DMS79 (cell line): ENCODE measurements at regions not wholly inside any gene's neighbourhood (a gene's known extent, or its start where the extent isn't known, plus 50 kb on each side); places are given as distances from the start of the nearest gene placed in this dataset.
"Not testable (repeated sequence)": the region's sequence is repeated elsewhere in the genome, so short reads cannot be mapped to it uniquely, and the experiment has no call there.

ENCODE experiments used
- DNase-seq: peaks from one replicate; lab custom pipeline; 2025; lab: John Stamatoyannopoulos, UW

DNA sequence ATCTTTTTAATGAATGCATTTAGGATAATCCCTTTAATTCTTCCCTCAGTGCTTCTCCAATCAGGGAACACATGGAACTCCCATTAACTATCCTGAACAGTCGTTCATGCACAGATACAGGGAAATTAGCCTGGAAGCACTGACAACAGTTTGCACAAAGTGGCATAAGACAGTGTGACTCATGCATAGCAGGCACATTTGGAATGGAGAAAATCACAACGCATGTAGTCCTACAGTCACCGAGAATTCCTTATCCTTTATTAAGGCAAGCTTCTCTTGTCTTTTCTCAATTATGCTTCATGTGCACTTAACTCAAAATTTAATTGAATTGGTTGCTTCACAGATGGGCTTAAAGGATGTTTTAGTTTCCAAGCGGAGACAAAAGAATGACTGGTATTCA lies 155.0 kb upstream of the CRBN start:
- no peak for DNase-seq

GRCh38 chr3:3333571-3333970 lies 154.1 kb upstream of the CRBN start:
- DNase-seq, result no peak

- no peak for DNase-seq
These were observed 137.0 kb upstream of the CRBN start for GRCh38 chr3:3316521-3316920.

- no peak for DNase-seq
These were observed 136.4 kb upstream of the CRBN start for GRCh38 chr3:3315846-3316245.

DNA sequence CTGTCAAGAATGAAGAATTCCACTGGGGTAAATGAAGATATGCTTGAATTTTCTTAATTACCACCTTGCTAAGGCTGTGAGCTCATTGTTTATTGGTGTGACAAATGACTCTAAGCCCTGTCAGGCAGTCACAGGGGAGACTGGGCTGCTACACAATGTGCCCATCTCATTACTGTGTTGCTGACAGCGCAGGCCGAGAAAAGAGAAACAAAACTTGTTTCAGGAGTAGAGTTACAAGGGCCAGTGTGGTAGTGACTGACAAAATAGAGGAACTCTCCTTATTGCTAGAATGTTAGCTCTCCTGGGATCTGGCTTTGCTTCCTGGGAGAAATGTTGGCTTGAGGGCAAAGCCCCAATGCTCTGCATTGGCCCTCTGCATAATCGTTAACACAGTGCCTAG lies 130.4 kb upstream of the CRBN start:
- no peak for DNase-seq

GRCh38 chr3:3308809-3309208 lies 129.3 kb upstream of the CRBN start:
- DNase-seq, result no peak

DNA sequence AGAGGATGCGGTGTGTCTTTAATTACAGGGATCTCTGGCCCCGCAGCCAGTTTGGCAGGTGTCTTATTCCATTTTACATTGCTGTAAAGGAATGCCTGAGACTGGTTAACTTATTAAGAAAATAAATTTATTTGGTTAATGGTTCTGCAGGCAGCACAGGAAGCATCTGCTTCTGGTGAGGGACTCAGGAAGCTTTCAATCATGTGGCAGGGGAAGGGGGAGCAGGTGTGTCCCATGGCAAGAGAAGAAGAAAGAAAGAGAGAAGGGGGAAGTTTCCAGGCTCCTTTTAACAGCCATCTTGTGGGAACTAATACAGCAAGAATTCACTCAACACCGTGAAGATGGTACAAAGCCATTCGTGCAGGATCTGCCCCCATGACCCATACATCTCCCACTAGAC lies 128.0 kb upstream of the CRBN start:
- no peak for DNase-seq

DNA sequence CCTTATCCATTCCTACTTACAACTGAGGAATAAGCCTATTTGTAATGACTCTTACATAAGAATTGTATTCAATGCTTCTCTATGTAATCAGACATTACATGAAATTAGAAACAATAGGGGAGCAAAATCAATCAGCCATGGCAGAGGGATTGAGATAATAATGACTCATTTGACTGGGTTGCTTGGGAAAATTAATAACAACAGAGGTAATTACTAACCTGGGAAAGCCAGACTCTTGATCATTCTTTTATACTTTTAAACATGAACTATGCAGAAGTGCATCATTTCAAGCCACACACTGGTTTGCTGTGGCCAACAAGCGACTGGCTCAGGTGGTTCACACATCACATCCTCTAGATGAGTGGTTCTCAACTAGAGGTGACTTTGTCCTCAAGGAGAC lies 126.3 kb upstream of the CRBN start:
- no peak for DNase-seq

- DNase-seq, result no peak
These were observed 125.6 kb upstream of the CRBN start for GRCh38 chr3:3305084-3305483.

DNA sequence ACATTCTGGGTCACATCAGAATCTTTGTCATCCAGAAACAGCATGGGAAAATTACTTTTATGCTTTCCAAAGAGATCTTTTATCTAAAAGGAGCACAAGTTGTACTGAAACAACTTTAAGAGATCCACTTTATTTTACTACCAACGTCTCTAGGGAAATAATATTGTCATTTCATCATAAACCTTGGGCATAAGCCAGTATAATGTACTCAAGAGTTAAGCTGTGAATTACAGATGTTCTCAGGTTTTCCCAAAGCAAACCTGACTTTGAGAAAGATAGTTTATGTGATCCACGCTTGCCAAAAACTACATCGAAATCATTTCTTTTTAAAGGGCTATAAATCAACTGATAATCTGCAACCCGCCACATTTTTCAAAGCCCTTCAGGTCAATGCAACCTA lies 124.1 kb upstream of the CRBN start:
- DNase-seq, result no peak

GRCh38 chr3:3302964-3303363 lies 123.5 kb upstream of the CRBN start:
- DNase-seq, result no peak

- DNase-seq, result no peak
These were observed 122.0 kb upstream of the CRBN start for GRCh38 chr3:3301476-3301875.

- no peak for DNase-seq
These were observed 117.5 kb upstream of the CRBN start for GRCh38 chr3:3296979-3297381.

DNA sequence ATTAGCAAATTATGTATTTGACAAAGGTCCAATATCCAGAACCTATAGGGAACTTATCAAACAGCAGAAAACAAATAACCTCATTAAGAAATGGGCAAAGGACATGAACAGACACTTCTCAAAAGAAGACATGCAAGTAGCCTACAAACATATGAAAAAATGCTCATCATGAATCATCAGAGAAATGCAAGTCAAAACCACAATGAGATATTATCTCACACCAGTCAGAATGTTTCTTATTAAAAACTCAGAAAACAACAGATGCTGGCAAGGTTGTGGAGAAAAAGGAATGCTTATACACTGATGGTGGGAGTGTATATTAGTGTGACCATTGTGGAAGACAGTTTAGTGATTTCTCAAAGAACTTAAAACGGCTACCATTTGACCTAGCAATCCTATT lies 116.1 kb upstream of the CRBN start:
- no peak for DNase-seq

DNA sequence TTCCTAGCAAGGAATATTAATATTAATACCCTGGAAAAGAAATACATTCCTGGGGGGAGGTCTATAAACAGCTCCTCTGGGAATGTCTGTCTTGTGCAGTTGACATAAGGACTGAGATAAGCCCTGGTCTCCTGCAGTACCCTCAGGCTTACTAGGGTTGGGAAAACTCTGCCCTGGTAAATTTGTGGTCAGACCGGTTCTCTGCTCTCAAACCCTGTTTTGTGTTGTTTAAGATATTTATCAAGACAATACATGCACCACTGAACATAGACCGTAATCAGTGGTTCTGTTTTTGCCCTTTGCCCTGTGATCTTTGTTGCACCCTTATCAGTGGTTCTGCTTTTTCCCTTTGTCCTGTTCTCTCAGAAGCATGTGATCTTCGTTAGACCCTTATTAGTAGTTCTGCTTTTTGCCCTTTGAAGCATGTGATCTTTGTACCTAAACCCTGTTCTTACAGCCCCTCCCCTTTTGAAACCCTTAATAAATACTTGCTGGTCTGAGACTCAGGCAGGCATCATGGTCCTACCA lies 112.3 kb upstream of the CRBN start:
- DNase-seq, result not testable (repeated sequence)

- no peak for DNase-seq
These were observed 108.8 kb upstream of the CRBN start for GRCh38 chr3:3288255-3288654.

- DNase-seq, result no peak
These were observed 106.5 kb upstream of the CRBN start for GRCh38 chr3:3286014-3286413.

- DNase-seq, result no peak
These were observed 101.5 kb upstream of the CRBN start for GRCh38 chr3:3281024-3281423.

DNA sequence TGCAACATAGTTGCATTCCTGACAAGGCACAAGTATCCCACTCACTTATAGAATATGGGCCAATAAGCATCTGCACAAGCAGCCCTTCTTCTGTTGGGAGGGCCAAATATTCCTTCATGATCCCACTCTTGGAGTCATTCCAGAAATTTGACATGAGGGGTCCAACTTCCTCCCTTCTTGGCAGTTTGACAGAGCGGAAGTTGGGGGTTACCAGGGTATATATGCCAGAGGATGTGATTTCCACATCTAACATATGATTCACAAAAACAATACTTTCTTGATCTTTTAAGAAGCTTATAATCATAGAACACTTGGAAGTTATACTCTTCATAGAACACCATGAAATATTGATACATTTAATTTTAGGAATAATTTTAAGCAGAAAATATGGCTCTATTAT lies 100.9 kb upstream of the CRBN start:
- no peak for DNase-seq

DNA sequence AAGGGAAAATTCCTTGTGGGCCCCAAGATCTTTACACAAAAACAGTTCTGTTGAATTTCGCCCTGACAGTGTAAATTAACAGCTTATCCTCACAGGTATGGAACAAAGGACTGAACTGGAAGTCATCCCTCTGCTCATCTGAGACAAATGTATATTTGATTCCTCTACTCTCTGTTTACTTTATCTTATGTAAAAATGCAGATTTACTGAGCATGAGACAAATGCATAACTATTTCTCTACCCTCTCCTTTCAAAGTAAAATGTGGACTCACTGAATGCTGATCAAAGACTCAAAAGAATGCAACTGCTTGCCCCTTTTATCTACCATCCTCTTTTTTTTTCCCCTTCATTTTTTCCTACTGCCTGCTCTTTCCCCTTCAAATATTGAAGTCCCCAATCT lies 98.6 kb upstream of the CRBN start:
- DNase-seq, result no peak

DNA sequence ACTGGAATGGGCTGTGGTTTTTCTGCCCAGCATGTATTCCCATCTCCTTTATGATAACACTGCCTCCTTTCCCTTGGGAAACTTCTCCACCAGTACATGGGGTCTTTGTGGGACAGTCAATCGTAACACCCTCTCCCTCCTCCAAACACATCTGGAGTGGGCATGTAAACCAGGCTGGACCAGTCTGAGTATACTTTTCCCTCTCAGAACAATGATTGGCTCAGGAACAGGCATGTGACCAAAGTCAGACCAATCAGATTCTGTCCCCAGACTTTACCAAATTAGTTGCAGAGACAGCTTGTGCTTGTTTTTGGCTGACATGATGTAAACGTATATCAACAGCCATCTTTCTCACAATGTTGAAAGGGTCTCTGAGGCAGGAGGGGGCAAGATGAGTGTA lies 97.1 kb upstream of the CRBN start:
- no peak for DNase-seq

- DNase-seq, result no peak
These were observed 85.3 kb upstream of the CRBN start for GRCh38 chr3:3264796-3265195.

GRCh38 chr3:3260870-3261269 lies 81.4 kb upstream of the CRBN start:
- DNase-seq, result no peak

GRCh38 chr3:3259181-3259580 lies 79.7 kb upstream of the CRBN start:
- no peak for DNase-seq

GRCh38 chr3:3258281-3258680 lies 78.8 kb upstream of the CRBN start:
- DNase-seq, result no peak
